Ascending aorta (tissue), 2 donors: ENCODE measurements at regions not wholly inside any gene's neighbourhood (a gene's known extent, or its start where the extent isn't known, plus 50 kb on each side); places are given as distances from the start of the nearest gene placed in this dataset.
A peak's percentile ranks its signal among the peaks of the same experiment; 100 is the strongest.

Experiments
- DNase-seq, 2 donors: peaks; one replicate each; pipeline ENCODE4 v3.0.0-alpha.2; 2019; ENCODE audit warnings: low spot score in 2 of 2
- H3K27ac ChIP-seq, 2 donors: fragments of 200-600 bp; sonication (generic); one replicate each; pipeline ENCODE4 v1.5.1; 2016 to 2017; ENCODE audit warnings: mild to moderate bottlenecking in 1 of 2
- H3K27me3 ChIP-seq: fragments of 200-600 bp; sonication (generic); one replicate; pipeline ENCODE4 v1.5.1; 2017
- H3K36me3 ChIP-seq, 2 donors: fragments of 200-600 bp; sonication (generic); one replicate each; pipeline ENCODE4 v1.5.1; 2016
- H3K4me1 ChIP-seq, 2 donors: fragments of 200-600 bp; sonication (generic); one replicate each; pipeline ENCODE4 v1.5.1; 2016 to 2017; ENCODE audit warnings: mild to moderate bottlenecking in 1 of 2
- H3K4me3 ChIP-seq, 2 donors: fragments of 200-600 bp; sonication (generic); one replicate each; pipeline ENCODE4 v1.5.1; 2016 to 2017; ENCODE audit warnings: mild to moderate bottlenecking in 1 of 2
- H3K9me3 ChIP-seq, 2 donors: fragments of 200-600 bp; sonication (generic); one replicate each; pipeline ENCODE4 v1.5.1; 2016
- CTCF ChIP-seq, 3 experiments: fragments of 200-600 bp in 2 of 3; fragments of 450-650 bp in 1 of 3; sonication (generic) in 2 of 3; IDR thresholded peaks; one replicate each; pipeline ENCODE4 v1.5.1; 2016 to 2019; ENCODE audit warnings: antibody characterized with exemption in 3 of 3, mild to moderate bottlenecking in 1 of 3, moderate library complexity in 1 of 3
- intact Hi-C: fragments of 100-400 bp; cut with DNase I; formaldehyde crosslinking; loops from one replicate; pipeline ENCODE4 v1.15.1; 2023

- TF ChIP-seq CTCF (IDR thresholded peaks at IDR 0.05): no peak
- no peak for DNase-seq
- intact Hi-C loops: no loop called here
- Histone ChIP-seq H3K9me3 (no peaks in the 10 kb centered on the region), H3K4me3 (no peak overlapping the region), H3K4me1 (no peaks in the 10 kb centered on the region), H3K27me3 (no peaks in the 10 kb centered on the region), H3K36me3 (no peaks in the 10 kb centered on the region), H3K27ac (no peak overlapping the region)
Measured at GRCh38 chr10:117734731-117735405, 192.3 kb downstream of the EMX2 start.

- Histone ChIP-seq H3K9me3 (no peaks in the 10 kb centered on the region), H3K4me3 (no peak overlapping the region), H3K27ac (no peak overlapping the region), H3K4me1 (no peaks in the 10 kb centered on the region), H3K27me3 (no peaks in the 10 kb centered on the region), H3K36me3 (no peaks in the 10 kb centered on the region)
- TF ChIP-seq CTCF (IDR thresholded peaks at IDR 0.05): no peak
- intact Hi-C loops: no loop called here
- DNase-seq: no peak
Measured at GRCh38 chr10:117736655-117737054, 194.1 kb downstream of the EMX2 start.

GRCh38 chr10:117740088-117740487, 197.5 kb downstream of the EMX2 start:
- no peak for TF ChIP-seq CTCF (IDR thresholded peaks at IDR 0.05)
- Histone ChIP-seq H3K4me1 (no peaks in the 10 kb centered on the region), H3K27ac (no peak overlapping the region), H3K4me3 (no peak overlapping the region), H3K27me3 (no peaks in the 10 kb centered on the region), H3K36me3 (no peaks in the 10 kb centered on the region), H3K9me3 (no peaks in the 10 kb centered on the region)
- DNase-seq: no peak
- intact Hi-C loops: no loop called here

- no peak overlapping the region for H3K27ac ChIP-seq
- no peak for DNase-seq
- no peaks in the 10 kb centered on the region for H3K27me3 ChIP-seq
- no peaks in the 10 kb centered on the region for H3K9me3 ChIP-seq
- no peak for TF ChIP-seq CTCF (IDR thresholded peaks at IDR 0.05)
- no peaks in the 10 kb centered on the region for H3K4me1 ChIP-seq
- no peaks in the 10 kb centered on the region for H3K36me3 ChIP-seq
- no peak overlapping the region for H3K4me3 ChIP-seq
- intact Hi-C loops: no loop called here
Measured at GRCh38 chr10:117740691-117741222, 198.2 kb downstream of the EMX2 start.

GRCh38 chr10:117741524-117741923, 199.0 kb downstream of the EMX2 start:
- intact Hi-C loops: no loop called here
- no peaks in the 10 kb centered on the region for H3K36me3 ChIP-seq
- H3K4me1 ChIP-seq: no peaks in the 10 kb centered on the region
- H3K9me3 ChIP-seq: no peaks in the 10 kb centered on the region
- no peak overlapping the region for H3K4me3 ChIP-seq
- H3K27ac ChIP-seq: no peak overlapping the region
- no peak for DNase-seq
- peak in 1 of 3 experiments; percentile 6 for TF ChIP-seq CTCF (IDR thresholded peaks at IDR 0.05)
- H3K27me3 ChIP-seq: no peaks in the 10 kb centered on the region
